Left renal pelvis (tissue), 4 donors: ENCODE measurements at regions not wholly inside any gene's neighbourhood (a gene's known extent, or its start where the extent isn't known, plus 50 kb on each side); places are given as distances from the start of the nearest gene placed in this dataset.
"Not testable (repeated sequence)": the region's sequence is repeated elsewhere in the genome, so short reads cannot be mapped to it uniquely, and the experiment has no call there.

Source experiments
- DNase-seq, 4 donors: peaks; one replicate each; pipeline ENCODE4 v3.0.0-alpha.2; 2013; ENCODE audit warnings: low read depth in 4 of 4, low spot score in 3 of 4

DNA sequence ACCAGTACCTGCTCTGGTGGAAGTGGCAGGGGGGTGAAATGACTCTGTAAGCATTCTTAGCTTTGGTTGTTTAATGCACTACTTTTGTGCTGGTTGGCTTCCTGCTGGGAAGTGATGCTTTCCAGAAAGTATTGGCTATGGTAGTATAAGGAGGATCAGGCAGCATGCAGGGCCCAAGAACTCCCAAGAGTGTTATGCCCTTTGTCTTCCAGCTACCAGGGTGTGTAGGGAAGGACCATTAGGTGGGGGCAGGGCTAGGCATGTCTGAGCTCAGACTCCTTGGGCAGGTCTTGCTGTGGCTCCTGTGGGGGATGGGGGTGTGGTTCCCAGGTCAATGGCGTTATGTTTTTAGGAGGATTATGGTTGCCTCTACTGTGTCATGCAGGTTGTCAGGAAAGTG is 135.8 kb upstream of the TRPC7 start:
- DNase-seq = no peak

GRCh38 chr5:136492587-136492986 is 127.2 kb upstream of the TRPC7 start:
- no peak for DNase-seq

GRCh38 chr5:136491806-136492205 is 126.5 kb upstream of the TRPC7 start:
- DNase-seq = no peak

DNA sequence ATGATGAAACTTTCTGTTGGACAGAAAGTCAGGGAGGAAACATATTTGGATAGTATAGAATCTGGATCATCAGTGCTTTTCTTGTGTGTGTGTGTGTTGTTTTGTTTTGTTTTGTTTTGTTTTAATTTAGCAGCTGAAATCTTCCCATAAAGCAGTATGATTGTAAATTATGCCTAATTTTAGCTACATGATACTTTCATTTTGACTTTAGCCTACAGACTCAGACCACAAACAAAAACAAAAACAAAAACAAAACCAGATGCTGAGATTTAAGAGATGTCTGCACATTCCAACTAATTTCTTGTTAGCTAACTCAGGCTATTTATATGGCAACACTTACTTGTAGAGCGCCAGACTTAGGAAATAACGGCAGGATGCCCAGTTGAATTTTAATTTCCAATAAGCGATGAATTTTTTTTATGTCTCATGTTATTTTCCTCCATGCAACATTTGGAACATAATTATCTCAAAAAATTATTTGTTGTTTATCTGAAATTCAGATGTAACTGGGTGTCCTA is 119.5 kb upstream of the TRPC7 start:
- DNase-seq = no peak

DNA sequence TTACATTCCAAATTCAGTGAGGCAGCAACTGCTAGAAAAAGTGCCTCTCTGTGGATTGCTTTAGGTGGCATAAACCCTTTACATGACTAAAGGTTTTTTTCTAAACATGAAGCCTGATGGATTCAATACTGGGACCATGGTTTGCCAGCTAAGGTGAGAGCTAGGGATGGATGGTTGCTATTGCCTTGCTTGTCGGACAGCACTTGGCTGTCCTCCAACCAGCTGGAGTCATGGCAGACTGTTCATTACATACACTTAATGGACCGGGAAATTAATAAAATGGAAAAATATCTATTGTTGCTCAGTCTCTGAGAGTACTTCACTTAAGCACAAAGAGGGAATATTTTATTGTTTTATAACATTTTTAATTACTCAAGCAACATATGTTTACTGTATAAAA is 116.9 kb upstream of the TRPC7 start:
- peak in 2 of 4 donors; percentile 5 to 7 for DNase-seq

DNA sequence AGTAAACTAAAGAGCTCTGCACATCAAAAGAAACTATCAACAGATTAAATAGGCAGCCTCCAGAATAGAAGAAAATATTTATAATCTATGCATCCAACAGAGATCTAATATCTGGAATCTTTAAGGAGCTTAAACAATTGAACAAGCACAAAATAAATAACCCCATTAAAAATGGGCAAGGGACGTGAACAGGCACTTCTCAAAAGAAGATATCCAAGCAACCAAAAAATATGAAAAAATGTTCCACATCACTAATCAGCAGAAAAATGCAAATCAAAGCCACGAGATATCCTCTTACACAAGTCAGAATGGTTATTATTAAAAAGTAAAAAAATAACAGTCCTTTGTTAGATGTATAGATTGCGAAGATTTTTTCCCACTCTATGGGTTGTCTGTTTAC is 109.1 kb upstream of the TRPC7 start:
- no peak for DNase-seq

DNA sequence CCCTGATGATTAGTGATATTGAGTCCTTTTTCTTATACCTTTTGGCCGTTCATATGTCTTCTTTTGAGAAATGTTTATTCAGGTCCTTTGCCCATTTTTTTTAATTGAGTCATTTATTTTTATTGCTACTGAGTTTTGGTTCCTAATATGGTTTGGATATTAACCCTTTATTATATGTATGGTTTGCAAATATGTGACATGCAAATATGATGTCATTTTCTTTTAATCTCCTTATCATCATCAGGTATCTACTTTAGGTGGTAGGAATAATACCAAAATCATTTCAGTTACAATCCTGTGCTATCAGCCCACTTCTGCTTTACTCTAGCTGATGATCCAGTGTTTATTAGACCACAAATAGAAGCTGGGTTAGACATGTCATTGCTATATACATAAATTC is 102.3 kb upstream of the TRPC7 start:
- no peak for DNase-seq

GRCh38 chr5:136466041-136466415 is 100.7 kb upstream of the TRPC7 start:
- DNase-seq = no peak

DNA sequence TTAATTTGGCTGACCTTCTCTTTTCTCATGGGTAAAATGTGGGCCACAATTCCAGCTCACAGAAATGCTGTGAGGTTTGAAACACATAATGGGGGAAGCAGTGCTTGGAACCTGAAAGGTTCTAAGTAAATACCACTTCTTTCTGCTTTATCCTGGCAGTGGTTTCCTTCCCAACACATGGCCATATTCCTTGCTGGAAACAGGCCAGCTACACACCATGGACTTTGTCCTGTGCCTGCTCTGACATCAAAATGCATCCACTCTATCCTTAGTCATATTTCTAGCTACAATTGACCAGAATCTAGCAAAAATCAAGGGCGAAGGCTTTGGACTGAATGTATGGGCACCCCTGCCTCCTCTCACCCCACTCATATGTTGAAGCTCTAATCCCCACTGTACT is 93.1 kb upstream of the TRPC7 start:
- DNase-seq = no peak

GRCh38 chr5:136457390-136458013 is 92.2 kb upstream of the TRPC7 start:
- no peak for DNase-seq

DNA sequence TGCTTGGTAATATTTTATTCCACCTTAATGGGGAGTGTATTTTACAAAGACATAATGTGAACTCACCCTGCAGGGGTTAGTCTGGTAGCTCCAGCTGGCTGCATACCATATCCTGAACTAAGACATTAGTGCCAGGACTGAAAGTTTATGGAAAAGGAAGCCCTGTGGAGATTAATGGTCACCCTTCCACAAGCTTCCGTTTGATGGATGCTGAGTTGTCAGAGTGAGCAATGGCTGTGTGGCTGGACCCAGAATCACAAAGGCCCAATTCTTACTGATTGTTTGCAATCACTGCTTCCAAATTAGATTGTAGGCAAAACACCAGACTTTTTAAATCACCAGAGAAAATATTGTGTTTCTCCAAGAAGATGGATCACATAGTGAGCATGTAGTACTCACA is 90.1 kb upstream of the TRPC7 start:
- DNase-seq = no peak

- DNase-seq = no peak
Measured at GRCh38 chr5:136453986-136454758, 88.8 kb upstream of the TRPC7 start.

- no peak for DNase-seq
Measured at GRCh38 chr5:136453199-136453598, 87.9 kb upstream of the TRPC7 start.

DNA sequence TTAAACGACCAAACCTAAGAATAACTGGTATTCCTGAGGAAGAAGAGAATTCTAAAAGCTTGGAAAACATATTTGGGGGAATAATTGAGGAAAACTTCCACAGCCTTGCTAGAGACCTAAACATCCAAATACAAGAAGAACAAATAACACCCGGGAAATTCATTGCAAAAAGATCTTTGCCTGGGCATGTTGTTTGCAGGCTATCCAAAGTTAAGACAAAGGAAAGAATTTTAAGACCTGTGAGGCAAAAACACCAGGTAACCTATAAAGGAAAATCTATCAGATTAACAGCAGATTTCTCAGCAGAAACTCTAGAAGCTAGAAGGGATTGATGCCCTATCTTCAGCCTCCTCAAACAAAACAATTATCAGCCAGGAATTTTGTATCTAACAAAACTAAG is 82.2 kb upstream of the TRPC7 start:
- DNase-seq = not testable (repeated sequence)

- DNase-seq = no peak
Measured at GRCh38 chr5:136446565-136446964, 81.2 kb upstream of the TRPC7 start.

DNA sequence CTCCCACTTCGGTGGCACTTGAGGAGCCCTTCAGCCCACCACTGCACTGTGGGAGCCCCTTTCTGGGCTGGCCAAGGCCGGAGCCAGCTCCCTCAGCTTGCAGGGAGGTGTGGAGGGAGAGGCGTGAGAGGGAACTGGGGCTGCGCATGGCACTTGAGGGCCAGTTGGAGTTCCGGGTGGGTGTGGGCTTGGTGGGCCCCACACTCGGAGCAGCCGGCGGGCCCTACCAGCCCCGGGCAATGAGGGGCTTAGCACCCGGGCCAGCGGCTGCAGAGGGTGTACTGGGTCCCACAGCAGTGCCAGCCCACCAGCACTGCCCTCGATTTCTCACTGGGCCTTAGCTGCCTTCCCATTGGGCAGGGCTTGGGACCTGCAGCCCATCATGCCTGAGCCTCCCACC is 78.8 kb upstream of the TRPC7 start:
- DNase-seq = not testable (repeated sequence)

GRCh38 chr5:136439367-136439766 is 74.0 kb upstream of the TRPC7 start:
- DNase-seq = no peak

- no peak for DNase-seq
Measured at GRCh38 chr5:136435946-136436543, 70.7 kb upstream of the TRPC7 start.

DNA sequence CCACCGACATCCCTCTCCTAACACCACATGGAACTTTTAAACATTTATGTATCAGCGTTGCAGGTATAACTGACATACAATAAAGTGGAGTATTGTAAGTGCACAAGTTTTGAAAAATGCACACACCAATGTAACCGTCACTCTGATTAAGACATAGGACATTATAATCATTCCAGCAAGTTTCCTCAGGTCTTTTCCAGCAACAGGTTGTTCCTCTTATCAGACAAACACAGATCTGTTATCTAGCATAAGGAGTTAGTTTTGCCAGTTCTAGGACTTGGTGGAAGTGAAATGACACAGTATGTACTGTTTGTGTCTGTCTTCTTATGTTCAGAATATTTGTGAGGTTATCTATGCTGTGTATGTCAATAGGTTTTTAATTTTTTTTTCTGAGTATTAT is 69.5 kb upstream of the TRPC7 start:
- DNase-seq = no peak

- DNase-seq = no peak
Measured at GRCh38 chr5:136432705-136433104, 67.4 kb upstream of the TRPC7 start.

DNA sequence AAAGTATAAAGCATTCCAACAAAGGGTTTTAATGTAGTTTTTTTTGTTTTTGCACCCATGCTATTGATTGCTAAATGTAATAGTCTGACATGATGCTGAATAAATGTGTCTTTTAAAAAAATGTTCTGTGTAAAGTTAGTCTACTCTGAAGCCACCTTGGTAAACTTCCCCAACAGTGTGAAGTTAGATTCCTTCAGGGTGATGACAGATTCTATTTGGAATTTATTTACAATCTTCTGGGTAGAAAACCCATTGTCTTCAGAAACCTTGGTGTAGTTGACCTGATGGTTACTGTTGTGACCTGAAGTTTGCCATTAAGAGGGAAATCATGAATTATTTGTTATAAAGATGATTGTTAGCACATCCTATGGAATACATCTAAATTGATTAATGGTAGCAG is 64.7 kb upstream of the TRPC7 start:
- DNase-seq = no peak

DNA sequence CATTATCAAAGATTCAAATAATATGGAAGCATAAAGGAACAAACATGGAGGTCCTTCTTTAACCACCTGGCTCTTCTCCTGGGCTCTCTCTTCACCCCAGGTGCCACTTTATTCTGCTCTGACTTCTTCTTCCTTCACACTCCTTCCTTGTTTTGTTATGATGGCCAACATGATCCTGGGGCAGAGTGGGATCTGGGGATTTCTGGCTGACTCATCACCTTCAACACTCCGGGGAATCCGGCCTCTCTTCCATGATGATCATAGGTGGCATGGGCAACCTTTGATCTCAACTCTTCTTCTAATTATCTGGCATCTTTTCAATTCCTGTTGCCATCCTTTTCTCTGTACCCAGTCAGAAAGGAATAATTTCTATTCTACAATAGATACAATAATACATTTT is 62.1 kb upstream of the TRPC7 start:
- no peak for DNase-seq
